22Rv1 (cell line): ENCODE measurements at regions not wholly inside any gene's neighbourhood (a gene's known extent, or its start where the extent isn't known, plus 50 kb on each side); places are given as distances from the start of the nearest gene placed in this dataset.

Experiments
- ZFX ChIP-seq: fragments of 450-650 bp; IDR thresholded peaks from 2 replicates; pipeline ENCODE4 v1.6.1; 2017; ENCODE audit warnings: antibody characterized with exemption, borderline replicate concordance
- TF ChIP-seq, protein P1 (sequence below): fragments of 450-650 bp; IDR thresholded peaks from 2 replicates; pipeline ENCODE4 v1.5.1; 2017; ENCODE audit warnings: mild to moderate bottlenecking

DNA sequence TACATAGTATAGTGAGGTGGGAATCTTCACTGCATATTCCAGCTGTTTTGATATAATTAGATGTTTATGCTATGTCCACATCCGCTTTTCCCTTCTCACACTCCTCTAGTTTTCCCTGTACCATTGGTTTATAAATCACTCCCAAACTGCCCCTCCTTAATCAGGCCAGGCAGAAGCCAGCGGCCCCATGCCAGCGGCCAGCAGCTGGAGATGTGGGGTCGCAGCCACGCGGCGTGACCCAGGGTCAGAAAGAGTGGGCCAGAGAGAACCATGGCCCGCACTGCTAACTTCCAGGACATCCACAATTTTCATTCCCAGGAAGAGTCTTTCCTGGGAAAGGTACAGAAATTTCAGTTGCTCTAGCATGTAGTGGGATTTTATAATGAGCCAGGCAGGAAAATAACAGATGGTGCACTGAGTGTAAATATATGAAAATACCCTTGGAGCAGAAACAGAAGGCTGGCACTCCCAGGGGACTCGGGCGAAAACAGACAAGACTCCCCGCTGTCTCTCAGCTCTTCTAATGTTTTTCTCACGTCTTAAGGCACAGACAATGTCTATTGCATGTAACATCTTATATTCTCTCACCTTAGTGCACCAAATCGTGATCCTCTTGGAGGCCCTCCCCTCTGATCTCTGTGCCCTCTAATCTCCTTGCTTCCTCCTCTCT is 145.9 kb upstream of the ZFP42 start:
- TF ChIP-seq, protein P1, sequence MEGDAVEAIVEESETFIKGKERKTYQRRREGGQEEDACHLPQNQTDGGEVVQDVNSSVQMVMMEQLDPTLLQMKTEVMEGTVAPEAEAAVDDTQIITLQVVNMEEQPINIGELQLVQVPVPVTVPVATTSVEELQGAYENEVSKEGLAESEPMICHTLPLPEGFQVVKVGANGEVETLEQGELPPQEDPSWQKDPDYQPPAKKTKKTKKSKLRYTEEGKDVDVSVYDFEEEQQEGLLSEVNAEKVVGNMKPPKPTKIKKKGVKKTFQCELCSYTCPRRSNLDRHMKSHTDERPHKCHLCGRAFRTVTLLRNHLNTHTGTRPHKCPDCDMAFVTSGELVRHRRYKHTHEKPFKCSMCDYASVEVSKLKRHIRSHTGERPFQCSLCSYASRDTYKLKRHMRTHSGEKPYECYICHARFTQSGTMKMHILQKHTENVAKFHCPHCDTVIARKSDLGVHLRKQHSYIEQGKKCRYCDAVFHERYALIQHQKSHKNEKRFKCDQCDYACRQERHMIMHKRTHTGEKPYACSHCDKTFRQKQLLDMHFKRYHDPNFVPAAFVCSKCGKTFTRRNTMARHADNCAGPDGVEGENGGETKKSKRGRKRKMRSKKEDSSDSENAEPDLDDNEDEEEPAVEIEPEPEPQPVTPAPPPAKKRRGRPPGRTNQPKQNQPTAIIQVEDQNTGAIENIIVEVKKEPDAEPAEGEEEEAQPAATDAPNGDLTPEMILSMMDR = no peak
- no peak for TF ChIP-seq ZFX
